T-helper 1 cell (primary cell): ENCODE measurements at regions not wholly inside any gene's neighbourhood (a gene's known extent, or its start where the extent isn't known, plus 50 kb on each side); places are given as distances from the start of the nearest gene placed in this dataset.
A peak's percentile ranks its signal among the peaks of the same experiment; 100 is the strongest.

Experiments
- DNase-seq, 5 donors: peaks; one replicate each; pipeline ENCODE4 v3.0.0-alpha.2; 2012 to 2020

- no peak for DNase-seq
Observed at GRCh38 chr2:172232708-172233396, 130.2 kb upstream of the DLX2 start.

- DNase-seq: no peak
Observed at GRCh38 chr2:172233987-172234715, 131.5 kb upstream of the DLX2 start.

- peak in 1 of 5 donors; percentile 31 for DNase-seq
Observed at GRCh38 chr2:172234716-172235691, 132.3 kb upstream of the DLX2 start.

- DNase-seq: no peak
Observed at GRCh38 chr2:172239944-172240590, 137.4 kb upstream of the DLX2 start.

GRCh38 chr2:172241222-172241621 lies 138.5 kb upstream of the DLX2 start:
- DNase-seq: no peak

- no peak for DNase-seq
Observed at GRCh38 chr2:172242471-172242870, 139.8 kb upstream of the DLX2 start.

- no peak for DNase-seq
Observed at GRCh38 chr2:172242961-172243360, 140.3 kb upstream of the DLX2 start.

GRCh38 chr2:172244419-172245130 lies 141.9 kb upstream of the DLX2 start:
- DNase-seq: no peak

GRCh38 chr2:172246649-172247048 lies 143.9 kb upstream of the DLX2 start:
- no peak for DNase-seq

GRCh38 chr2:172247203-172247602 lies 144.5 kb upstream of the DLX2 start:
- DNase-seq: no peak

GRCh38 chr2:172248381-172248780 lies 145.7 kb upstream of the DLX2 start:
- no peak for DNase-seq

GRCh38 chr2:172248785-172249187 lies 146.1 kb upstream of the DLX2 start:
- no peak for DNase-seq

GRCh38 chr2:172249334-172249733 lies 146.6 kb upstream of the DLX2 start:
- no peak for DNase-seq

- DNase-seq: no peak
Observed at GRCh38 chr2:172249986-172250385, 147.3 kb upstream of the DLX2 start.

GRCh38 chr2:172251231-172251630 lies 148.5 kb upstream of the DLX2 start:
- DNase-seq: peak in 1 of 5 donors; percentile 25

- no peak for DNase-seq
Observed at GRCh38 chr2:172252154-172252553, 149.5 kb upstream of the DLX2 start.

- peak in 1 of 5 donors; percentile 89 for DNase-seq
Observed at GRCh38 chr2:172253190-172254052, 150.7 kb upstream of the DLX2 start.

GRCh38 chr2:172256886-172257285 lies 154.2 kb upstream of the DLX2 start:
- DNase-seq: no peak

GRCh38 chr2:172259827-172260226 lies 157.1 kb upstream of the DLX2 start:
- DNase-seq: no peak

- DNase-seq: no peak
Observed at GRCh38 chr2:172260336-172260735, 157.6 kb upstream of the DLX2 start.

- DNase-seq: no peak
Observed at GRCh38 chr2:172261292-172261691, 158.6 kb upstream of the DLX2 start.
